Muscle layer of colon (tissue), 2 donors: ENCODE measurements at regions not wholly inside any gene's neighbourhood (a gene's known extent, or its start where the extent isn't known, plus 50 kb on each side); places are given as distances from the start of the nearest gene placed in this dataset.

Experiments
- H3K27ac ChIP-seq: one replicate; pipeline ENCODE4 v1.7.0; 2013; ENCODE audit warnings: low read depth, mild to moderate bottlenecking, low read length, moderate library complexity
- H3K27me3 ChIP-seq, 2 donors: one replicate each; pipeline ENCODE4 v1.7.0; 2013; ENCODE audit warnings: low read length in 2 of 2, mild to moderate bottlenecking in 2 of 2; ENCODE audit not compliant: insufficient read depth in 2 of 2, control insufficient read depth in 1 of 2
- H3K36me3 ChIP-seq: one replicate; pipeline ENCODE4 v1.7.0; 2013; ENCODE audit warnings: mild to moderate bottlenecking, low read length; ENCODE audit not compliant: insufficient read depth
- H3K4me1 ChIP-seq: one replicate; pipeline ENCODE4 v1.7.0; 2013; ENCODE audit warnings: mild to moderate bottlenecking, low read length; ENCODE audit not compliant: insufficient read depth
- H3K4me3 ChIP-seq, 2 donors: one replicate each; pipeline ENCODE4 v1.7.0; 2013; ENCODE audit warnings: low read length in 2 of 2, low read depth in 1 of 2, mild to moderate bottlenecking in 1 of 2, moderate library complexity in 1 of 2
- H3K9ac ChIP-seq: one replicate; pipeline ENCODE4 v1.7.0; 2013; ENCODE audit warnings: low read length
- H3K9me3 ChIP-seq: one replicate; pipeline ENCODE4 v1.7.0; 2013; ENCODE audit warnings: mild to moderate bottlenecking, low read length
- donor health status: abdominal sarcoma.
- donor health status: Adenocarcinoma of cecum.

DNA sequence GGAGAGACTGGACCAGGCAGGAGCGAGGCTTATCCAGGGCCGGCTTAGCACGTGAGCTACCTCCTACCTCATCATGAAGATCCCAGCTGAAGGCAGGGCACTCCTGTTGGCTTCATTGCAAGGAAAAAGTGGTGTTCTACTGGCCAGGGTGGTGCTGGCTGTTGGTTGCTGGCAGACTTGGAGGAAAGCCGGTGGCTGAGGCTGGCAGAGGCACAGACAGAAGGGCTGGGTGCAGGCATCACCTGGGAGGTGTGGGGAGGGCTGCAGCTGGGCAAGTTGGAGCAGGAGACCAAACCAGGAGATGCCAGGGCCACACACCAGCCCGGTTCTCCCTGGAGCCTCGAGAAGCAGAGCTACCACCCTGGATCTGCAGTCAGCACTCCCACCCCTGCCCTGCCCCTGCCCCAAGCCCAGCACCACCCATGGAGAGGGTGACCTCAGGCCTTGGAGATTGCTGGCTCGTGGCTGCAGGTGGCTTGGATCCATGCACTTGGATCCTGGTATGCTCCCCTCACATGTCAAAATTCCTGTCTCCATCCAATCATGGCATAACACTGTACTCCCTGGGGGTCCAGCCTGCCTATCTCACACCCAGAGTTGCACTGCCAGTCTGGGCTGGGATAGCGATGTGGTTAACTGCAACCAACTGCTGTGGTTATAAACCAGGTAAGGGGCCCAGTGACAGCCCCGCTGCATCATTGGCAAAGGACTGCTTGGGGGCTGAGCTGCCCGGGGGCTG, 49.7 kb downstream of the GLI2 start:
- no peaks in the 10 kb centered on the region for H3K27me3 ChIP-seq

DNA sequence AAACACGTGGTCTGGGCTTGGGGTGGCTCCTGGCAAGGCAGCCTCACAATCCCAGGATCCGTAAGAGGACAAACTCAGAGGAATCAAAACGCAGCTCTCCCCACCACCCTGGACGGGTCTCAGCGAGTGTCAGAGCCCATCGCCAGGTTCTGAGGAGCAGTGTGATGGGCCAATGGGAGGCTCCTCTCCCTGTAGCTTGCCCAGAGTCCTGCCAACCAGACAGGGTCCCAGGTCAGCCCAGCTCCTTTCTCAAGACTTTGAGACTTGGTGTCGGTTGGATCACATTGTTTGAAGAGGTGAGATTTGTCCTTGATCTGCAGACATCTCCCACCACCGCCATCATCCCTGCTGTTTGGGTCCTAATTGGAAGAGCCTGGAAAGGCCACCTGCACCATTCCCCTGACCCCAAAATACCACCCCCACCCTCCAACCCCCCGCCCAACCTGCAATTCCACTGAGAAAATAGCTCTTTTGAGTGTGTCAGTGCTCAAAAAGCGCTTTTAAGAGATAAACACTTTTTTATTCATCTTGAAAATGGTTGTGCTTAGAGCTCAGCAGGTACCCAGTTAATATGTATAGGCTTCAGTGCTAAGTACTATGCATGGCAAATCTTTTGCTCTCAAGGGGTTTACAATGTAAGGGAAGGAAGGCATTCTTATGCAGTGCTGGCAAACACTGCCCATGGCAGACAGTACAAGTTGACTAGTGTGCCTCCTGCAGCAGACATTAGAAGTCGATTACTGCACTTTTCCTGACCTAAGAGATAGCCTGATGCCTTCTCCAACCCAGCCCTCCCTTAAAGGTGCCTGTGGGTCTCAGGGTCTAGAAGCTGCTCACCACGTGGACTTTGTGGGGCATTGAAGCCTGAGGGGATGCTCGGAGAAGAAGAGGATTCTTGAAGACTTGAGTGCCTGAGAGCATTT, 50.6 kb downstream of the GLI2 start:
- Histone ChIP-seq H3K27me3 (no peaks in the 10 kb centered on the region), H3K27ac (no peak overlapping the region), H3K36me3 (no peaks in the 10 kb centered on the region), H3K9ac (no peak overlapping the region), H3K9me3 (no peaks in the 10 kb centered on the region), H3K4me1 (peaks cover 18% of the 10 kb centered on the region), H3K4me3 (no peak overlapping the region)

More for the DNA sequence above, 49.7 kb downstream of the GLI2 start:
- Histone ChIP-seq H3K9ac (no peak overlapping the region), H3K4me1 (peaks cover 18% of the 10 kb centered on the region), H3K4me3 (no peak overlapping the region), H3K36me3 (no peaks in the 10 kb centered on the region), H3K27ac (no peak overlapping the region), H3K9me3 (no peaks in the 10 kb centered on the region)

DNA sequence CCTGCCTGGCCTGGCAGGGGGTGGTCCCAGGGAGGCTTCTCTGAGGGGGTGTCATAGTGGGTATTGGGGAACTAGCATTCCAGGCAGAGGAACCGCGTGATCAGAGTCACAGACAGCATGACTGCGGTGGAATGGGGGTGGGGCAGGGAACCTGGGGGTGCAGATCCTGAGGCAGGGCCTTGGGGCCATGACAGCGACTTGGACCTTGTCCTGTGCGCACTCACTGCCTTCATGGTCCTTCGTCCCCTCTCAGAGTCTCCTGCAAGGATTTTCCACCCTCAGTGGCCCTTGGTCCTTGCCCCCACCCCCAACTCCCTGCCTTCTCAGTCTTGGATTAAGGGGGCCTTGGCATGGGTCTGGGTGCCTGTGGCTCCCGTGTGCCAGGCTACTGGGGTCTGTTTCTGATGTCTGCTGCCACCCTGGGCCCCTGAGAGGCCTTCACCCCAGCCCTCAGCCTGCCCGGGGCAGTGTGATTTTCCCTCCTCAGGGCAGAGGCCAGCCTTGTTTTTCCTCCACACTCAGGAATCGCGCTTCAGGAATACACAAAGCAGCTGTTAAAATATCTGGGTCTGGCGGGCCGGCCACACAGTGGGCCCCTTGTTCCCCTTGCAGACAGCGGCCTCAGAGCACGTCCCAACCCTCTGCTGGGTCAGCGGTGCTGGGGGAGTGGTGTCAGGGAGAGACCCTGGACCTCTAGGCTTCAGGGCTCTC, 51.6 kb downstream of the GLI2 start:
- Histone ChIP-seq H3K27me3 (no peaks in the 10 kb centered on the region), H3K36me3 (no peaks in the 10 kb centered on the region), H3K9me3 (no peaks in the 10 kb centered on the region), H3K4me3 (no peak overlapping the region), H3K4me1 (peaks cover 18% of the 10 kb centered on the region), H3K9ac (no peak overlapping the region), H3K27ac (no peak overlapping the region)

DNA sequence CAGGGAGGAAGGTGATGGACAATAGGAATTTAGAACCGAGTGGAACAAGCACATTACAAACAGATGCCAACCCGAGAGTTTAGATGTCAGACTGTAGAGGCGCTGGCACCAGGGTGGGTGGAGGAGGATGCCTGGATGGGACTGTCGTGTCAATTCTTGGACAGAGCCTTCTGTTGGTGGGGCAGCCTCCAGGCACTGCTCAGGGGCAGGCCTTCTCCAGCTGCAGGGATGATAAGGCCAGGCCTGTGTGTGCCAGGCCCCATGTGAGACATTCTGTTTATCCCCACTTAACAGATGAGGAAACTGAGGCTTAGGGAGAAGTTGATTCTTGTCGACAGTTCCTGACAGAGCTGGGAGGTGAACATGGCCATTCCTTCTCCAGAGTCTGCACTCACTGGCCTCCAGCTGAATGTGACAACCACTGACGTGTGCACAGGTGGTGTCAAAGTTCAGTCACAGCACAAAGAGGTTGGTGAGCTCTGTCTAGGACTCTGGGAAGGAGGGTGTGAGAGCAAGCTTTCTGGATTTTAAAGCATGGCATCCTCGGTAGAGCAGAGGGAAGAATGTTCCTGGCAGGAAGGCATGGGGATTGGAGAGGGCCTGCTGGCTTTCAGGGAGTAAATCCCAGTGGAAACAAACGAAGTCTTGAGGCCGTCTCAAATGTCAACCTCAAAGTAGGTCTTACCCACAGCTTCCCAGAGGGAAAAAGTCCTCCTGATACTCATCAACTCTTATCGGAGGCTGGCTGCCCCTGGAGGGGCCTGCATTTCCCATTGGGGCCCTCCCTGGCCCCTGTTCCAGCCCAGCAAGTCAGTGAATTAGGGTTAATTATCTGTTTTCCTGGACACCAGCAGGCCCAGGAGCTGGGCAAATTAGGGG, 52.4 kb downstream of the GLI2 start:
- Histone ChIP-seq H3K36me3 (no peaks in the 10 kb centered on the region), H3K4me1 (peaks cover 14% of the 10 kb centered on the region), H3K9me3 (no peaks in the 10 kb centered on the region), H3K9ac (no peak overlapping the region), H3K4me3 (no peak overlapping the region), H3K27me3 (no peaks in the 10 kb centered on the region), H3K27ac (no peak overlapping the region)

DNA sequence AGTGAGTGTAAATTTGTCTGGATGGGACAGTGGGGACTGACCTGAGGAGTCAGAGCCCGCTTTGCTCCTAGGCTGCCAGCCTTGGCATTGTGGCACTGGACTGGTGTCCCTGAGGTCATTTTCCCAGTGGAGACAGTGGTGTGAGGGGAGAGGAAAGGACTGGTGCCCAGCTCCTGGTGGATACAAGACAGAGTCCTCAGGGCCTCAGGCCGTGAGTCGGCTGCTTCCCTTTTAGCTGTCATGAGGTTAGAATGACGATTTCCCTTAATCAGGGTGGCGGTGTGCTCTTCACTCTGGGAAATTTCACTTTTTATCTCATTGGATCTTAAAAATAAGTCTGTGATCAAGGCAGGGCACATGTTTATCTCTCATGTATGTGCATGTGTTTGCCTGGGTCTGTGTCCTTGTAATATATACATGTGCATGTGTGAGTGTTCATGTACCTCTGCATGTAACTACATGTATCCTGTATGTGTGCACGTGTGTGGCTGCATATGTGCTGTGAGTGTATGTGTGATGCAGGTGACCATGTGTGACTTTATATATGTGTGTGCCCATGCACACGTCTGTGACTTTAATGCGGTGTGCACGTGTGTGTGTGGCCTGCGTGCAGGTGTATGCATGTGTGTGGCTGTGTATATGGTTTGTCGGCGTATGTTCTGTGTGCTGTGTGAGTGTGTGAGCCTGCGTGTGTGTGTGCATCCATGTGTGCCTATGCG, 55.7 kb downstream of the GLI2 start:
- H3K27me3 ChIP-seq: no peaks in the 10 kb centered on the region
- H3K36me3 ChIP-seq: no peaks in the 10 kb centered on the region
- H3K4me1 ChIP-seq: peaks cover 9% of the 10 kb centered on the region
- H3K27ac ChIP-seq: no peak overlapping the region
- no peak overlapping the region for H3K4me3 ChIP-seq
- no peaks in the 10 kb centered on the region for H3K9me3 ChIP-seq
- H3K9ac ChIP-seq: no peak overlapping the region

DNA sequence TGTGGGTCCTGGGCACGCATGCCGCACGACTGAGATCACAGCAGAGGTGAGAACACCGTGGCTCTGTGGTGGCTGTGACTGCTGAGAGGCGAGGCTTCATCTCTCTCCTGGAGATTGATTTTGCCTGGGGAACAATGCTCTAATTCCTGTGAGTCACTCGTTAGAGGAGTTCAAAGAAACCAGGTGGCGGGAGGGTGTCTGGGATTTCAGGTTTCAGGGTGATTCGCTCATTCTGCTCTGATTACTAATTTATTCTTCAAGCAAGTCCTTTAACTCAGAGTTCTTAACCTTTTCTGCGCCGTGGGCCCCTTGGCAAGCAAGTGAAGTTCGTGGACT, 56.3 kb downstream of the GLI2 start:
- H3K4me1 ChIP-seq: peaks cover 9% of the 10 kb centered on the region
- H3K27me3 ChIP-seq: no peaks in the 10 kb centered on the region
- no peak overlapping the region for H3K27ac ChIP-seq
- no peak overlapping the region for H3K4me3 ChIP-seq
- H3K9me3 ChIP-seq: no peaks in the 10 kb centered on the region
- no peak overlapping the region for H3K9ac ChIP-seq
- H3K36me3 ChIP-seq: no peaks in the 10 kb centered on the region

DNA sequence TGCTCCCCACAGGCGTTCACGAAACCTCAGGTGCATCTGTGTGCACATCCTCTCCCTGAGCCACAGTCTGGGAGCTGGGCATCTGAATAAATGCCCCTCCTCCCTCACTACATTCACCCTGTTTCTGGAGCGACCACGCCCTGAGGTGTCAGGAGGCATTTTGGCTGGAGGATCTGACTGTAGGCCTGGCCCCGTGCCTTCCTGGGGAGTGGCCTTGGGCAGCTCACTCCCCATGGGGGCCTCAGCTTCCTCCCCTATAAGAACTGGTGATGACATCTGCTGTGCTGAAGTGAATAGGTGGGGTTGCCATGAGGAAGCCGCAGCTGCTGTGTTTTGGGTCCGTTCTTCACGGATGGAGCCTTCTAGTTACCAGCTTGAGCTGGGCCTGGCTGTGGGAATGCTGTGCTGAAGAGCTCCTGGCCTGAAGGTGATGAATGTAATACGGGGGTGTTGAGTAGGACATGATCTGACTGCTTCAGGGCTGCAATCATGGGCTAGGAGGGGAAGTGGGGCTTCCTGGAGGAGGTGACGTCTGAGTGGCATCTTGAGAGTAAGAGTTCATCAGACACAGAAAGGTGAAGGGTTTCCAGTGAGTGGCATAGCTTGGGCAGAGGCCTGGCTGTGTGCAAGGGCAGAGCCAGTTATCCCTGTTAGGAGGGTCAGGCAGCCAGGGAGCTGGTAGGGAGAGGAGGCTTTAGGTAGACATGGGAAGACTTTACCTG, 58.2 kb downstream of the GLI2 start:
- peaks cover 17% of the 10 kb centered on the region for H3K4me1 ChIP-seq
- no peaks in the 10 kb centered on the region for H3K9me3 ChIP-seq
- no peaks in the 10 kb centered on the region for H3K27me3 ChIP-seq
- no peak overlapping the region for H3K4me3 ChIP-seq
- H3K9ac ChIP-seq: no peak overlapping the region
- H3K27ac ChIP-seq: no peak overlapping the region
- no peaks in the 10 kb centered on the region for H3K36me3 ChIP-seq

DNA sequence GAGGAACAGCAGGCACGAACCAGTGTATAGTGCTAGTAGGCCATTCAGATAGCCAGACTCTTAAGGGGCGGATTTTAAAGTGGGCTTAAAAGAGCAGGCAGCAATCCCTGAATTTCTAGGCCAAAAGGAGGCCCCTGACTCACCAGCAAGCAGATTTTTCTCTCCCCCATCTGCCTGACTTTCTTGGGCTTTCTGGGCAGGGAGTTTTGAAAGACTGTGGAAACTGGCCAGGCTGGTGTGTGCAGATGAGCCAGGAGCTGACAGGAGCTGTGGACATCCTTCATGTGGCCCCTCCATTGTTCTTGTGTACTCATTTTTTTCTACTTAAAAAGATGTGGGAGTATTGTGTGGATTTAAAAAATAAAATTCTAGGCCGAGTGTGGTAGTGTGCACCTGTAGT, 59.0 kb downstream of the GLI2 start:
- H3K4me1 ChIP-seq: peaks cover 26% of the 10 kb centered on the region
- no peak overlapping the region for H3K27ac ChIP-seq
- H3K9ac ChIP-seq: no peak overlapping the region
- H3K36me3 ChIP-seq: no peaks in the 10 kb centered on the region
- H3K4me3 ChIP-seq: no peak overlapping the region
- H3K27me3 ChIP-seq: no peaks in the 10 kb centered on the region
- H3K9me3 ChIP-seq: no peaks in the 10 kb centered on the region

DNA sequence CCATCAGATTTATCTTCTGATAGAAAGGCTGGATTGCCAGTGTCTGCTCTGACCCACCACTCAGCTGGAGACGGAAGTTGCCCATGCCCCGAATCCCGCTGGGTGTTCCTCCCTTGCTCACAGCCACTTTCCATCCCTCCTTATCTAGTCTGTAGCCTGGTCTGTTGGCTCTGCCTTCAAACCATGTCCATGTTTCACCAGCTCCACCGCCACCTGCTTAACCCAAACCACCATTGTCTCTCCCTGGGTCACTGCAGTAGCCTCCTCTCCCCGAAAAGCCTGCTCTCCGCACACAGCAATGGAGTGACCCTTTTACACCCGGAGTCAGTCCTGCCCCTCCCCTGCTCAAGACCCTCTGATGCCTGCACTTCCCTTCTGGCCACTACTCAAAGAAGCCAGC, 60.4 kb downstream of the GLI2 start:
- no peak overlapping the region for H3K27ac ChIP-seq
- no peak overlapping the region for H3K9ac ChIP-seq
- no peaks in the 10 kb centered on the region for H3K36me3 ChIP-seq
- H3K4me3 ChIP-seq: no peak overlapping the region
- no peaks in the 10 kb centered on the region for H3K9me3 ChIP-seq
- no peaks in the 10 kb centered on the region for H3K27me3 ChIP-seq
- H3K4me1 ChIP-seq: peaks cover 27% of the 10 kb centered on the region
